ENCODE measurements at regions not wholly inside any gene's neighbourhood (a gene's known extent, or its start where the extent isn't known, plus 50 kb on each side); places are given as distances from the start of the nearest gene placed in this dataset.
"Not testable (repeated sequence)": the region's sequence is repeated elsewhere in the genome, so short reads cannot be mapped to it uniquely, and the experiment has no call there.

DNA sequence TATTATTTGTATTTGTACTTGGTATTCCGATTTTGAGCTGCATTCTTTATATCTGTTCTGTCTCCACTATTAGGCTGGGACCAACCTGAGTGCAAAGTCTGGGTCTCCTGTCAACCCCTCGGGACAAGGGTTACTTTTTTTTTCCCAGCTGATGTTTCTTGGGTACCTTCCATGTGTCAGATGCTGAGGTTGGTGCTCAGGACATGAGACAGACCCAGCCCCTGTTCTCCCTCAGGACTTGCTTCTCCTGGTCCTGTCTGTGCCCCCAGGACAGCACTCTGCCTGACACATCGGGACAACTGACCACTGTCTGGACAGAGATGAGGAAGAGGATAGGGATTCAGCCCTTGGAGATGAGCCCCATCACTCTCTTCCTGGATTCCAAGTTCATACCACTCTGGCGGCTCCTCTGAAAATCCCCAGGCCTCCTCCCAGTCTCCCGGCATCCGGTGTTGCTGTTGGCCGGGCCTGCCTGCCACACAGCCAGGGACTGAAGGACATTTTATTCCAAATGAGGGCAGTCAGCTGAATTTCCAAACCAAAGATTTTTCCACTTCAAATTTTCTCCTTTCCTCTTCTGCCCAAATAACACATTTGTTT, 55.6 kb upstream of the FMOD start:
- Mint-ChIP-seq H3K4me1 (peaks cover 0 to 5% (median 0%) of the 10 kb centered on the region in 7 donors), H3K27me3 (peaks cover 36 to 61% (median 48%) of the 10 kb centered on the region in 5 donors), H3K27ac (no peak overlapping the region), H3K9me3 (peaks cover 0 to 10% (median 2%) of the 10 kb centered on the region in 11 donors), H3K4me3 (no peak overlapping the region), H3K36me3 (peaks cover 0 to 4% (median 0%) of the 10 kb centered on the region in 5 donors)
- ATAC-seq (no peak), DNase-seq (no peak)
- CTCF ChIA-PET = no interaction called here
- no peak overlapping the region for H3K27ac ChIP-seq (ENCODE audit: low read depth, low read length)
- POLR2A ChIA-PET = no interaction called here
- H3K9me3 ChIP-seq (ENCODE audit: control insufficient read depth in 2 of 3, low read length in 3 of 3) = no peaks in the 10 kb centered on the region
- no peaks in the 10 kb centered on the region for H3K4me1 ChIP-seq (ENCODE audit: control insufficient read depth in 2 of 2, insufficient read depth in 2 of 2, low read length in 2 of 2)
- H3K4me3 ChIP-seq (ENCODE audit: low read length) = no peak overlapping the region
- no peaks in the 10 kb centered on the region for H3K36me3 ChIP-seq (ENCODE audit: control insufficient read depth in 2 of 3, insufficient read depth in 3 of 3, low read length in 3 of 3)
- intact Hi-C loops (cut with micrococcal nuclease) = loop anchor here in 1 of 2 donors (10.0 kb wide), 1 partner anchor 62 kb away; no protein-coding TSS in a partner anchor
- H3K27me3 ChIP-seq (ENCODE audit: control insufficient read depth in 2 of 2, insufficient read depth in 2 of 2, low read length in 2 of 2) = peaks cover 0 to 3% of the 10 kb centered on the region in 2 donors

DNA sequence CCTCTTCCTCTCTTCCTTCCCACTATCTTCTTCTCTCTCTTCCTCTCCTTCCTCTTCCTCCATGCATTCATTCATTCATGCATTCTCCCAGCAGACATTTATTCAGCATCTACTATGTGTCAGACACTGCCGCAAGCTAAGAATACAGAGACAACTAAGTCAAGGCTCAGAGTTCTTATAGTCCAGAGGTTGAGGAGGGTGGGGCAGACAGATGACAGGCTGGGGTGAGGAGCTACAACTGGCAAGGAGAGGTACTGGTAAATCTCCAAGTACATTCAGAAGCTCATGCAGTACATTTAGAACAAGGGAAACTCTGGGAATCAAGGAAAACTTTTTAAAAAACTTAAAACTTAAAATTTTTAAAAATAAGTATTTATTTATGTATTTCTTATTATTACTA, 56.4 kb upstream of the FMOD start:
- Histone ChIP-seq H3K27me3 (ENCODE audit: control insufficient read depth in 2 of 2, insufficient read depth in 2 of 2, low read length in 2 of 2) (peaks cover 0 to 3% of the 10 kb centered on the region in 2 donors), H3K4me3 (ENCODE audit: low read length) (no peak overlapping the region), H3K9me3 (ENCODE audit: control insufficient read depth in 2 of 3, low read length in 3 of 3) (no peaks in the 10 kb centered on the region), H3K4me1 (ENCODE audit: control insufficient read depth in 2 of 2, insufficient read depth in 2 of 2, low read length in 2 of 2) (no peaks in the 10 kb centered on the region), H3K27ac (ENCODE audit: low read depth, low read length) (no peak overlapping the region), H3K36me3 (ENCODE audit: control insufficient read depth in 2 of 3, insufficient read depth in 3 of 3, low read length in 3 of 3) (no peaks in the 10 kb centered on the region)
- no peak overlapping the region for H3K4me3 Mint-ChIP-seq
- H3K27me3 Mint-ChIP-seq = peaks cover 35 to 61% (median 48%) of the 10 kb centered on the region in 5 donors
- peaks cover 0 to 10% (median 2%) of the 10 kb centered on the region in 11 donors for H3K9me3 Mint-ChIP-seq
- H3K4me1 Mint-ChIP-seq = peaks cover 0 to 5% (median 0%) of the 10 kb centered on the region in 7 donors
- no peak overlapping the region for H3K27ac Mint-ChIP-seq
- POLR2A ChIA-PET = no interaction called here
- CTCF ChIA-PET = no interaction called here
- intact Hi-C loops (cut with micrococcal nuclease) = loop anchor here in 1 of 2 donors (10.0 kb wide), 1 partner anchor 62 kb away; no protein-coding TSS in a partner anchor
- DNase-seq (no peak), ATAC-seq (no peak)
- peaks cover 0 to 4% (median 0%) of the 10 kb centered on the region in 5 donors for H3K36me3 Mint-ChIP-seq

DNA sequence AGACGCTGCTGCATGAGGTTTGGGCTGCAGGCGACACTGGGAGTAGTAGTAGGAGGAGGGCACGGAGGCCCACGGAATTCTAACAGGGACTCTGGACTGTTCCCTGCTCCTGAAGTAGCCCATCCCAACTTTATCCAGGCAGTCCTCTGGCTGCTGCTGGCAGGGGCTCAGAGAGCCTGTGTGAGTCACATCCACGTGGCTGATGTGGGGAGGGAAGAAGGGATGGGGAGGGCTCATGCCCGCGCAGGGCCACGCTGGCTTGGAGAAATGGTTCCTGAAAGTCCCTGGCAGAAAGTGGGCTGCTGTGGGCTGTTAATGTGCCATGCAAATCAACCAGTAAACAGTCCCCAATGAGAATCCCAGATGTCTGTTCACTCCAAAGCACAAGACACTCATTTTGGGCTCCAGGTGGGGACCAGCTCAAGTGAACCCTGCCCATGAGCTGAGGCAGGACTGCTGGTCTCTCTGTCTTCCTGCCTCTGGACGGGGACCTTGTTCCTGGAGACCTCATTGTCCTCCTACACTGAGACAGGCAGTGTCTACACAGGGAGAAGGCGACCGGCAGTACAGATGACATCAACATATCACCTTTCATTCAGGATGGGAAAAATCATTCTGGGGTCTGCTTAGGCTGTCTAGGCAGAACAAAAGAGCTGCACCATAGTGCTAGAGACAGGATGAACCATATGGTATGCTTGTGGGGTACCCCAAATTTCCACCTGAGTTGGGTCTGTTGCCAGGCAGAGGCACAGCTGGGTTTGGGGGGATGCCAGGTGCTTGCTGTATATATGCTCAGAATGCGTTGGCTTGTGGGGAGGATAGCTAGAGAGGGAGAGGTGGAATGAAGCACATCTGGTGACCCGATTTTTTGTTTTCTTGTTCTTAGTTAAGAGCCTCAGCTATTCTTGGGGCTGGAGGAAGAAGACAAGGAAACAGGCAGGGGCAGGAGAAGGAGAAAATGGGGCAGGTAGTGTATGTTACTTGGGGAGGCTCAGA, 57.9 kb upstream of the FMOD start:
- POLR2A ChIA-PET = no interaction called here
- H3K36me3 Mint-ChIP-seq = peaks cover 0 to 7% (median 4%) of the 10 kb centered on the region in 5 donors
- ATAC-seq = peak; percentile 60

DNA sequence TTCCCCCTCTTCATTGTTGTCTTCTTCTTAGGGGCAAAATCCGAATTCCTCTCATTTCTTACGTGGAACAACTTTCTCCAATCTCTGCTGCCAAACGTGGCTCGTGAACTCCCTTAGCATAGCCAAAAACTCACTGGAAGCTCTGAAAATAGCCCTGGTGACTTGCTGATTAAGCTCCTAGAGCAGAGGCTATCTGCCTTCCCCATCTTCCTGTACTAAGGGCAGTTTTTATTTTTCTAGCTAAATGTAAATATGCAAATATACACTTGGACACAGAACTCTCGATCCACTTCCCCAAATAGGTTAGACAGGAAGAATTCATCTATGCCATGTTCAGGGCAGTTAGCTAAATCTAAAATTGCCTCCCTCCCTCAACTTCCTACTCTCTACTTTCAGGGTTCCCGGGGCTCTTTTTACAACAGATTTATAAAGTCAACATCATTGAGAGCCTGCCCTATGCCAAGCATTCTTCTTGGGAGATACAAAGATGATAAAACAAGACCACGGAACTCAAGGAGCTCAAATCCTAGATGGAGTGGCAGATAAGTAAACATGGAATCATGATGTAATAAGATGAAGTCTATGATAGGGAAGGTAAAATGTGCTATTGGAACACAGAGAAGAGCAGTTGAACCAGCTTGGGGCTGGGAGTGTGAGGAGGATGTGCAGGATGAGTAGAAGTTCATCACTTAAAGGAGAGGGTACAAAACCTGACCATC, 59.4 kb upstream of the FMOD start:
- CTCF ChIA-PET = interaction anchor here (1.0 kb wide), 1 partner anchor 32 kb away, joined by 3 read pairs; no protein-coding TSS in a partner anchor
- H3K9me3 ChIP-seq (ENCODE audit: control insufficient read depth in 2 of 3, low read length in 3 of 3) = no peaks in the 10 kb centered on the region
- Mint-ChIP-seq H3K9me3 (peaks cover 0 to 33% (median 13%) of the 10 kb centered on the region in 11 donors), H3K4me1 (peaks cover 0 to 5% (median 0%) of the 10 kb centered on the region in 7 donors), H3K27ac (no peak overlapping the region), H3K27me3 (peaks cover 34 to 53% (median 49%) of the 10 kb centered on the region in 5 donors), H3K4me3 (no peak overlapping the region), H3K36me3 (peaks cover 0 to 7% (median 4%) of the 10 kb centered on the region in 5 donors)
- no peaks in the 10 kb centered on the region for H3K36me3 ChIP-seq (ENCODE audit: control insufficient read depth in 2 of 3, insufficient read depth in 3 of 3, low read length in 3 of 3)
- no peaks in the 10 kb centered on the region for H3K4me1 ChIP-seq (ENCODE audit: control insufficient read depth in 2 of 2, insufficient read depth in 2 of 2, low read length in 2 of 2)
- peaks cover 0 to 3% of the 10 kb centered on the region in 2 donors for H3K27me3 ChIP-seq (ENCODE audit: control insufficient read depth in 2 of 2, insufficient read depth in 2 of 2, low read length in 2 of 2)
- intact Hi-C loops (cut with micrococcal nuclease) = no loop called here
- H3K27ac ChIP-seq (ENCODE audit: low read depth, low read length) = no peak overlapping the region
- no peak overlapping the region for H3K4me3 ChIP-seq (ENCODE audit: low read length)
- POLR2A ChIA-PET = no interaction called here
- ATAC-seq = peak; percentile 26
- no peak for DNase-seq

More for the DNA sequence above, 57.9 kb upstream of the FMOD start:
- no peak overlapping the region for H3K4me3 Mint-ChIP-seq
- no peak overlapping the region for H3K4me3 ChIP-seq (ENCODE audit: low read length)
- no peak for DNase-seq
- H3K36me3 ChIP-seq (ENCODE audit: control insufficient read depth in 2 of 3, insufficient read depth in 3 of 3, low read length in 3 of 3) = no peaks in the 10 kb centered on the region
- intact Hi-C loops (cut with micrococcal nuclease) = loop anchor here in 1 of 2 donors (10.0 kb wide), 1 partner anchor 64 kb away; no protein-coding TSS in a partner anchor
- no peaks in the 10 kb centered on the region for H3K4me1 ChIP-seq (ENCODE audit: control insufficient read depth in 2 of 2, insufficient read depth in 2 of 2, low read length in 2 of 2)
- peaks cover 0 to 24% (median 8%) of the 10 kb centered on the region in 11 donors for H3K9me3 Mint-ChIP-seq
- peaks cover 0 to 3% of the 10 kb centered on the region in 2 donors for H3K27me3 ChIP-seq (ENCODE audit: control insufficient read depth in 2 of 2, insufficient read depth in 2 of 2, low read length in 2 of 2)
- H3K27ac ChIP-seq (ENCODE audit: low read depth, low read length) = no peak overlapping the region
- no peaks in the 10 kb centered on the region for H3K9me3 ChIP-seq (ENCODE audit: control insufficient read depth in 2 of 3, low read length in 3 of 3)
- H3K4me1 Mint-ChIP-seq = peaks cover 0 to 5% (median 0%) of the 10 kb centered on the region in 7 donors
- H3K27ac Mint-ChIP-seq = no peak overlapping the region
- peaks cover 33 to 61% (median 54%) of the 10 kb centered on the region in 5 donors for H3K27me3 Mint-ChIP-seq
- CTCF ChIA-PET = no interaction called here

DNA sequence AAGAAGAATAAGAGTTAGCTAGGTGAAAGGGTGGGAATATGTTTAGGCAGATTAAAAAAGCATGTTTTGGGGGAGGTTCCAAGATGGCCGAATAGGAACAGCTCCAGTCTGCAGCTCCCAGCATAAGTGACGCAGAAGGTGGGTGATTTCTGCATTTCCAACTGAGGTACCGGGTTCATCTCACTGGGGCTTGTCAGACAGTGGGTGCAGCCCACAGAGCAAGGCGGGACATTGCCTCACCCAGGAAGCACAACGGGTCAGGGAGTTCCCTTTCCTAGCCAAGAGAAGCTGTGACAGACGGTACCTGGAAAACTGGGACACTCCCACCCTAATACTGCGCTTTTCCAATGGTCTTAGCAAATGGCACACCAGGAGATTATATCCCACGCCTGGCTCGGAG, 60.5 kb upstream of the FMOD start:
- H3K4me1 ChIP-seq (ENCODE audit: control insufficient read depth in 2 of 2, insufficient read depth in 2 of 2, low read length in 2 of 2); H3K9me3 ChIP-seq (ENCODE audit: control insufficient read depth in 2 of 3, low read length in 3 of 3); H3K4me3 Mint-ChIP-seq; H3K36me3 Mint-ChIP-seq; H3K27ac Mint-ChIP-seq; DNase-seq; H3K4me1 Mint-ChIP-seq; POLR2A ChIA-PET; ATAC-seq; H3K36me3 ChIP-seq (ENCODE audit: control insufficient read depth in 2 of 3, insufficient read depth in 3 of 3, low read length in 3 of 3); H3K27me3 ChIP-seq (ENCODE audit: control insufficient read depth in 2 of 2, insufficient read depth in 2 of 2, low read length in 2 of 2); H3K4me3 ChIP-seq (ENCODE audit: low read length); H3K27ac ChIP-seq (ENCODE audit: low read depth, low read length); intact Hi-C loops (cut with micrococcal nuclease): not testable (repeated sequence)
- Mint-ChIP-seq H3K9me3 (peaks cover 0 to 37% (median 13%) of the 10 kb centered on the region in 11 donors), H3K27me3 (peaks cover 37 to 45% (median 42%) of the 10 kb centered on the region in 5 donors)
- CTCF ChIA-PET = interaction anchor here (1.0 kb wide), 1 partner anchor 33 kb away, joined by 3 read pairs; no protein-coding TSS in a partner anchor

- Mint-ChIP-seq H3K4me1 (no peaks in the 10 kb centered on the region), H3K4me3 (no peak overlapping the region), H3K9me3 (peaks cover 0 to 9% (median 3%) of the 10 kb centered on the region in 11 donors), H3K36me3 (no peaks in the 10 kb centered on the region), H3K27ac (no peak overlapping the region), H3K27me3 (peaks cover 4 to 28% (median 15%) of the 10 kb centered on the region in 5 donors)
- H3K27me3 ChIP-seq (ENCODE audit: control insufficient read depth in 2 of 2, insufficient read depth in 2 of 2, low read length in 2 of 2) = no peaks in the 10 kb centered on the region
- no peaks in the 10 kb centered on the region for H3K36me3 ChIP-seq (ENCODE audit: control insufficient read depth in 2 of 3, insufficient read depth in 3 of 3, low read length in 3 of 3)
- H3K4me3 ChIP-seq (ENCODE audit: low read length) = no peak overlapping the region
- H3K9me3 ChIP-seq (ENCODE audit: control insufficient read depth in 2 of 3, low read length in 3 of 3) = no peaks in the 10 kb centered on the region
- H3K27ac ChIP-seq (ENCODE audit: low read depth, low read length) = no peak overlapping the region
- intact Hi-C loops (cut with micrococcal nuclease) = no loop called here
- ChIA-PET CTCF (interaction anchor here (1.6 kb wide), 1 partner anchor 152 kb away, joined by 3 read pairs; no protein-coding TSS in a partner anchor), POLR2A (no interaction called here)
- DNase-seq (no peak), ATAC-seq (no peak)
- no peaks in the 10 kb centered on the region for H3K4me1 ChIP-seq (ENCODE audit: control insufficient read depth in 2 of 2, insufficient read depth in 2 of 2, low read length in 2 of 2)
Measured at GRCh38 chr1:203419558-203419957, 56.0 kb upstream of the PRELP start.
